ENCODE measurements at regions not wholly inside any gene's neighbourhood (a gene's known extent, or its start where the extent isn't known, plus 50 kb on each side); places are given as distances from the start of the nearest gene placed in this dataset.

DNA sequence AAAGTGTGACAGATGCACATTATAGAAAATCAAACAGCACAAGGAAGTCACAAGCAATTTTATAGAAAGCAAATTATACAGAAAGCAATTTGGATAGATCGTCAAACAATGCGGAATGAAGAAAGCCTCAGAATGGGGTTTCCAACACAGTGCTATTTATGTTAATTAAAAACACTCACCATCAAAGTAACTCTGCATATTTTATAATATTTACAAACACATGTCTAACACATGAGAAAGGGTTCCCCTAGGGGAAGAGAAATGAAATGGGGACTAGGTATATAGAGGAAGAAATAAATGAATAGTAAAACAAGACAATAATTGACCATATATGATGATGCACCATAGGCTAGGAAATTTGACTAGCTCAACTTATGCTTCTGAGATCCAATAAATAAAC, 171.2 kb upstream of the XYLT1 start:
- TF ChIP-seq FOXM1 (IDR thresholded peaks at IDR 0.05; ENCODE audit: borderline replicate concordance, low read depth): no peak
- TF ChIP-seq NFIC (IDR thresholded peaks at IDR 0.05): no peak
- no peak for TF ChIP-seq CEBPB (IDR thresholded peaks at IDR 0.05)
- no peak for TF ChIP-seq TCF12 (IDR thresholded peaks at IDR 0.05; ENCODE audit: low read depth)
- no peak for TF ChIP-seq EP300 (IDR thresholded peaks at IDR 0.05; ENCODE audit: borderline replicate concordance)
- TF ChIP-seq, protein P1, sequence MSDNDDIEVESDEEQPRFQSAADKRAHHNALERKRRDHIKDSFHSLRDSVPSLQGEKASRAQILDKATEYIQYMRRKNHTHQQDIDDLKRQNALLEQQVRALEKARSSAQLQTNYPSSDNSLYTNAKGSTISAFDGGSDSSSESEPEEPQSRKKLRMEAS (IDR thresholded peaks at IDR 0.05): no peak
- TF ChIP-seq RAD21 (IDR thresholded peaks at IDR 0.05; ENCODE audit: low read depth): no peak

DNA sequence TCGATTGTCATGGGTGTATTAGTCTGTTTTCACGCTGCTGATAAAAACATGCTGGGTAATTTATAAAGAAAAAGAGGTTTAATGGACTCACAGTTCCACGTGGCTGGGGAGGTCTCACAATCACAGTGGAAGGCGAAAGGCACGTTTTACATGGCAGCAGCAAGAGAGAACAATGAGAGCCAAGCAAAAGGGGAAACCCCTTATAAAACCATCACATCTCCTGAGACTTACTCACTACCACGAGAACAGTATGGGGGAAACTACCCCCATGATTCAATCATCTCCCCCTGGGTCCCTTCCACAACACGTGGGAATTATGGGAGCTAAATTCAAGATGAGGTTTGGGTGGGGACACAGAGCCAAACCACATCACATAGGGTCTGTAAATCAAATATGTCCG, 167.4 kb upstream of the XYLT1 start:
- TF ChIP-seq, protein P2, sequence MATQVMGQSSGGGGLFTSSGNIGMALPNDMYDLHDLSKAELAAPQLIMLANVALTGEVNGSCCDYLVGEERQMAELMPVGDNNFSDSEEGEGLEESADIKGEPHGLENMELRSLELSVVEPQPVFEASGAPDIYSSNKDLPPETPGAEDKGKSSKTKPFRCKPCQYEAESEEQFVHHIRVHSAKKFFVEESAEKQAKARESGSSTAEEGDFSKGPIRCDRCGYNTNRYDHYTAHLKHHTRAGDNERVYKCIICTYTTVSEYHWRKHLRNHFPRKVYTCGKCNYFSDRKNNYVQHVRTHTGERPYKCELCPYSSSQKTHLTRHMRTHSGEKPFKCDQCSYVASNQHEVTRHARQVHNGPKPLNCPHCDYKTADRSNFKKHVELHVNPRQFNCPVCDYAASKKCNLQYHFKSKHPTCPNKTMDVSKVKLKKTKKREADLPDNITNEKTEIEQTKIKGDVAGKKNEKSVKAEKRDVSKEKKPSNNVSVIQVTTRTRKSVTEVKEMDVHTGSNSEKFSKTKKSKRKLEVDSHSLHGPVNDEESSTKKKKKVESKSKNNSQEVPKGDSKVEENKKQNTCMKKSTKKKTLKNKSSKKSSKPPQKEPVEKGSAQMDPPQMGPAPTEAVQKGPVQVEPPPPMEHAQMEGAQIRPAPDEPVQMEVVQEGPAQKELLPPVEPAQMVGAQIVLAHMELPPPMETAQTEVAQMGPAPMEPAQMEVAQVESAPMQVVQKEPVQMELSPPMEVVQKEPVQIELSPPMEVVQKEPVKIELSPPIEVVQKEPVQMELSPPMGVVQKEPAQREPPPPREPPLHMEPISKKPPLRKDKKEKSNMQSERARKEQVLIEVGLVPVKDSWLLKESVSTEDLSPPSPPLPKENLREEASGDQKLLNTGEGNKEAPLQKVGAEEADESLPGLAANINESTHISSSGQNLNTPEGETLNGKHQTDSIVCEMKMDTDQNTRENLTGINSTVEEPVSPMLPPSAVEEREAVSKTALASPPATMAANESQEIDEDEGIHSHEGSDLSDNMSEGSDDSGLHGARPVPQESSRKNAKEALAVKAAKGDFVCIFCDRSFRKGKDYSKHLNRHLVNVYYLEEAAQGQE (IDR thresholded peaks at IDR 0.05; ENCODE audit: low read depth): no peak
- TF ChIP-seq EP300 (IDR thresholded peaks at IDR 0.05; ENCODE audit: borderline replicate concordance) (no peak), EGR1 (IDR thresholded peaks at IDR 0.05) (no peak), TCF12 (IDR thresholded peaks at IDR 0.05; ENCODE audit: low read depth) (no peak), ZBTB7A (IDR thresholded peaks at IDR 0.05; ENCODE audit: low read depth) (no peak), FOXM1 (IDR thresholded peaks at IDR 0.05; ENCODE audit: borderline replicate concordance, low read depth) (no peak), TEAD4 (IDR thresholded peaks at IDR 0.05) (no peak), CEBPB (IDR thresholded peaks at IDR 0.05) (no peak), NFIC (IDR thresholded peaks at IDR 0.05) (no peak), RAD21 (IDR thresholded peaks at IDR 0.05; ENCODE audit: low read depth) (no peak), YY1 (IDR thresholded peaks at IDR 0.05; ENCODE audit: low read depth) (no peak), TAF1 (IDR thresholded peaks at IDR 0.05; ENCODE audit: low read depth) (no peak), CREB1 (IDR thresholded peaks at IDR 0.05; ENCODE audit: low read depth) (no peak)
- TF ChIP-seq, protein P1 (IDR thresholded peaks at IDR 0.05): no peak
- TF ChIP-seq, protein P3, sequence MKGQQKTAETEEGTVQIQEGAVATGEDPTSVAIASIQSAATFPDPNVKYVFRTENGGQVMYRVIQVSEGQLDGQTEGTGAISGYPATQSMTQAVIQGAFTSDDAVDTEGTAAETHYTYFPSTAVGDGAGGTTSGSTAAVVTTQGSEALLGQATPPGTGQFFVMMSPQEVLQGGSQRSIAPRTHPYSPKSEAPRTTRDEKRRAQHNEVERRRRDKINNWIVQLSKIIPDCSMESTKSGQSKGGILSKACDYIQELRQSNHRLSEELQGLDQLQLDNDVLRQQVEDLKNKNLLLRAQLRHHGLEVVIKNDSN (IDR thresholded peaks at IDR 0.05): no peak

DNA sequence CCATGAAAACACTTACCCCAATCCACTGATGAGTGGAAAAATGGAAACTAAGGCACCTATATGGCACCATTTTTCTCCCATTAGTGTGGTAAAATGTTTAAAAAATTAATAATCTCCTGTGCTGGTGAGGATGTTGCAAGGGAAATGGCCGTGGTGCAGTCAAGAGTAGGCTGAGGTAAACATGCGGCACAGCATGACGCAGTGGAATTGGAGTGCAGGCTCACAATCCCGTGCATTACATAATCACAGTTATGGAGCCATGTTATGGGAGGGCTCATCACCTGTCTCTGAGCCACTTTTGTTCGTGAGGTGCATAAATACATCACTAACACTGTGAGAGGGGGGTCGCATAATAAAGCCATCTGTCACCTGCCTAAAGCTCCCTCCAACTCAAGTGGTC, 164.4 kb upstream of the XYLT1 start:
- TF ChIP-seq RAD21 (IDR thresholded peaks at IDR 0.05; ENCODE audit: low read depth) (no peak), FOXM1 (IDR thresholded peaks at IDR 0.05; ENCODE audit: borderline replicate concordance, low read depth) (no peak), TAF1 (IDR thresholded peaks at IDR 0.05; ENCODE audit: low read depth) (no peak), ZBTB7A (IDR thresholded peaks at IDR 0.05; ENCODE audit: low read depth) (no peak), TEAD4 (IDR thresholded peaks at IDR 0.05) (no peak), YY1 (IDR thresholded peaks at IDR 0.05; ENCODE audit: low read depth) (no peak), EP300 (IDR thresholded peaks at IDR 0.05; ENCODE audit: borderline replicate concordance) (no peak), CEBPB (IDR thresholded peaks at IDR 0.05) (no peak), NFIC (IDR thresholded peaks at IDR 0.05) (no peak), CREB1 (IDR thresholded peaks at IDR 0.05; ENCODE audit: low read depth) (no peak), TCF12 (IDR thresholded peaks at IDR 0.05; ENCODE audit: low read depth) (no peak), EGR1 (IDR thresholded peaks at IDR 0.05) (no peak)
- TF ChIP-seq, protein P2 (IDR thresholded peaks at IDR 0.05; ENCODE audit: low read depth): no peak
- TF ChIP-seq, protein P1 (IDR thresholded peaks at IDR 0.05): no peak
- TF ChIP-seq, protein P3 (IDR thresholded peaks at IDR 0.05): no peak

DNA sequence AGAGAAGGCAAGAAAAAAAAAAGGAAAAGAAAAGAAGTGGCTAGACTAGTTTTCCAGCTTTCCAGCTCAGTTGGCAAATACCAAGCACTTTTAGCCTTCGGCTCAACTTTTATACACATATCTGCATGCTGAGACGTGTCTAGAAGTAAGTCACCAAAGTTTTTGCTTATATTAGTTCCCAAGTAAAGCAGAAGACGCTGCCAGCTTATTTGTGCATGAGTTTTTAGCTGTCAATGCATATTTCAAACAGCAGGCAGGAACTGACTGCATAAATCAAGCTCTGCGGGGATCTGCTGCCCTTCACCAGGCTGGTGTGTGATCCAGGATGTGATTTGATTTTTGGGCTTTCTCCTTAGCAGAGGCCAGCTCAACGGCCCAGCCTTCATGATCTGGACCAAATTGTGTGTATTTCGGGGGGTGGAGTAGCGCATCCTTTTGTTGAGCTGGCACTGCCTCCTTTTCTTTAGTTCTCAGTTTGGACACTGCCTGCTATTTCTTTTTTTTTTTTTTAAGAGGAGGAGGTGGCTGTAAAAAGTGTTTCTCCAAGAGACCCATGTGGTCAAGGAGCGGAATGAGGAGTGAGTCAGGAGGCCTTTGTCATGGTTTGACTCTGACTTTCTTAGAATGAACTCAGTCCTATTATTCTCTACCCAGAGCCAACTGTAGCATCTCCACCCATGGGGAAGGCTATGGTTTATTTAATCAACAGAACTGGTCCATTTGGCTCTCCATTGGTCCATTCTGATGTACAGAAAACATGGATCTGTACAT, 162.6 kb upstream of the XYLT1 start:
- TF ChIP-seq CREB1 (IDR thresholded peaks at IDR 0.05; ENCODE audit: low read depth): no peak
- TF ChIP-seq, protein P2 (IDR thresholded peaks at IDR 0.05; ENCODE audit: low read depth): no peak
- TF ChIP-seq TCF12 (IDR thresholded peaks at IDR 0.05; ENCODE audit: low read depth): no peak
- no peak for TF ChIP-seq ZBTB7A (IDR thresholded peaks at IDR 0.05; ENCODE audit: low read depth)
- TF ChIP-seq, protein P1 (IDR thresholded peaks at IDR 0.05): no peak
- no peak for TF ChIP-seq CEBPB (IDR thresholded peaks at IDR 0.05)
- TF ChIP-seq YY1 (IDR thresholded peaks at IDR 0.05; ENCODE audit: low read depth): no peak
- TF ChIP-seq EP300 (IDR thresholded peaks at IDR 0.05; ENCODE audit: borderline replicate concordance): no peak
- TF ChIP-seq TAF1 (IDR thresholded peaks at IDR 0.05; ENCODE audit: low read depth): no peak
- TF ChIP-seq FOXM1 (IDR thresholded peaks at IDR 0.05; ENCODE audit: borderline replicate concordance, low read depth): no peak
- TF ChIP-seq, protein P3 (IDR thresholded peaks at IDR 0.05): no peak
- no peak for TF ChIP-seq TEAD4 (IDR thresholded peaks at IDR 0.05)
- no peak for TF ChIP-seq RAD21 (IDR thresholded peaks at IDR 0.05; ENCODE audit: low read depth)
- TF ChIP-seq EGR1 (IDR thresholded peaks at IDR 0.05): no peak
- TF ChIP-seq NFIC (IDR thresholded peaks at IDR 0.05): no peak

All from Ishikawa (cell line).